Adrenal gland (tissue), 9 donors: ENCODE measurements at regions not wholly inside any gene's neighbourhood (a gene's known extent, or its start where the extent isn't known, plus 50 kb on each side); places are given as distances from the start of the nearest gene placed in this dataset.

Experiments
- DNase-seq, 7 donors: peaks; one replicate each; pipeline ENCODE4 v3.0.0-alpha.2; 2019 to 2020
- H3K27ac ChIP-seq, 5 donors: fragments of 200-600 bp; sonication (generic) in 4 of 5; 1 replicate in 3 of 5; 2 replicates in 2 of 5; pipeline versions ENCODE4 v1.5.1 to v1.8.0; 2016 to 2020; ENCODE audit warnings: mild to moderate bottlenecking in 1 of 5
- H3K27me3 ChIP-seq: fragments of 200-600 bp; 2 replicates; pipeline ENCODE4 v1.8.0; 2021
- H3K36me3 ChIP-seq, 2 donors: fragments of 200-600 bp; replicated peaks in 1 of 2; 1 replicate in 1 of 2; 2 replicates in 1 of 2; pipeline versions ENCODE4 v1.5.1 to v1.8.0; 2018 to 2022
- H3K4me1 ChIP-seq, 2 donors: fragments of 200-600 bp; replicated peaks in 1 of 2; 1 replicate in 1 of 2; 2 replicates in 1 of 2; pipeline versions ENCODE4 v1.5.1 to v1.8.0; 2018 to 2021
- H3K4me3 ChIP-seq, 4 donors: fragments of 200-600 bp; sonication (generic) in 3 of 4; one replicate each; pipeline ENCODE4 v1.5.1; 2016 to 2018
- H3K9me3 ChIP-seq, 3 donors: fragments of 200-600 bp; sonication (generic) in 1 of 3; replicated peaks in 1 of 3; 1 replicate in 2 of 3; 2 replicates in 1 of 3; pipeline versions ENCODE4 v1.5.1 to v1.8.0; 2016 to 2021
- POLR2A ChIP-seq, 2 donors: fragments of 450-650 bp; IDR thresholded peaks; one replicate each; pipeline ENCODE4 v1.6.1; 2017; ENCODE audit warnings: antibody characterized with exemption in 2 of 2, mild to moderate bottlenecking in 2 of 2, moderate library complexity in 1 of 2
- WGBS, 4 donors: extraction: QIAGEN DNeasy Blood & Tissue Kit in 2 of 4; methylation state at CpG; one replicate each; pipeline versions ENCODE4 v1.1.5 to v1.1.7; 2013 to 2017; 5-methylcytosine and 5-hydroxymethylcytosine counted together
- intact Hi-C, 2 donors: fragments of 100-400 bp; cut with DNase I; formaldehyde crosslinking; loops; one replicate each; pipeline versions ENCODE4 v1.14.1 to v1.15.0; 2022 to 2023
- TF ChIP-seq, protein P1 (sequence below), 6 experiments: fragments of 450-650 bp in 4 of 6; fragments of 200-600 bp in 2 of 6; sonication (generic) in 1 of 6; IDR thresholded peaks; 1 replicate in 5 of 6; 2 replicates in 1 of 6; pipeline versions ENCODE4 v1.5.1 to v1.8.0; 2016 to 2021; ENCODE audit warnings: antibody characterized with exemption in 6 of 6, mild to moderate bottlenecking in 2 of 6, moderate library complexity in 1 of 6
- donor health status: healthy with polysubstance abuse.
- donor health status: Bipolar disorder and iron deficiency.
- donor health status: DM: yes; HTN: yes; CAD: no.
- donor health status: DM: no; HTN: no; CAD: no.
- donor health status: DM: no; HTN: no; CAD: no.

DNA sequence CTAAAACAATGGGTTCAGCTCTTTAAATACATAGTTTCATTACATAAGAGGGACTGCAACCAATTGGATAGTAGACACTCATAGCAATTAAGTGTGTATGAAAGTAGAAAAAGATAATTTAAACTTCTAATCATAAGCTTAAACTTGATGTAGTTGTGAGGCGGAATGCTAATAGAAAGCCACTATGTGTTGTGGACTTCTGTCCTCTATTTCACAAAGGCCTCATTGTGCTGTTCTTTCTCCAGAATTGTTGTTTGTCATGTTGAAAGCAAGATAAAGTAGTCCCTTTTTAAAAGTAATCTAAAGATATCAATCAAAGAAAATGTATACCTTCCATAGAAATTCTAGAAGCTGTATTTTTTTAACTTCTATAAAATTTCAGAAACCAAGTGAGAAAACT, 329.4 kb downstream of the KLHL4 start:
- DNase-seq: no peak
- no peak for TF ChIP-seq POLR2A (IDR thresholded peaks at IDR 0.05)
- TF ChIP-seq, protein P1, sequence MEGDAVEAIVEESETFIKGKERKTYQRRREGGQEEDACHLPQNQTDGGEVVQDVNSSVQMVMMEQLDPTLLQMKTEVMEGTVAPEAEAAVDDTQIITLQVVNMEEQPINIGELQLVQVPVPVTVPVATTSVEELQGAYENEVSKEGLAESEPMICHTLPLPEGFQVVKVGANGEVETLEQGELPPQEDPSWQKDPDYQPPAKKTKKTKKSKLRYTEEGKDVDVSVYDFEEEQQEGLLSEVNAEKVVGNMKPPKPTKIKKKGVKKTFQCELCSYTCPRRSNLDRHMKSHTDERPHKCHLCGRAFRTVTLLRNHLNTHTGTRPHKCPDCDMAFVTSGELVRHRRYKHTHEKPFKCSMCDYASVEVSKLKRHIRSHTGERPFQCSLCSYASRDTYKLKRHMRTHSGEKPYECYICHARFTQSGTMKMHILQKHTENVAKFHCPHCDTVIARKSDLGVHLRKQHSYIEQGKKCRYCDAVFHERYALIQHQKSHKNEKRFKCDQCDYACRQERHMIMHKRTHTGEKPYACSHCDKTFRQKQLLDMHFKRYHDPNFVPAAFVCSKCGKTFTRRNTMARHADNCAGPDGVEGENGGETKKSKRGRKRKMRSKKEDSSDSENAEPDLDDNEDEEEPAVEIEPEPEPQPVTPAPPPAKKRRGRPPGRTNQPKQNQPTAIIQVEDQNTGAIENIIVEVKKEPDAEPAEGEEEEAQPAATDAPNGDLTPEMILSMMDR (IDR thresholded peaks at IDR 0.05): no peak
- H3K4me3 ChIP-seq: no peak overlapping the region
- no peaks in the 10 kb centered on the region for H3K27me3 ChIP-seq
- WGBS, 4 donors: 84 to 90% (median 89%) methylated on average over 1 of the region's 1 CpG
- no peaks in the 10 kb centered on the region for H3K4me1 ChIP-seq
- intact Hi-C loops: no loop called here
- no peak overlapping the region for H3K27ac ChIP-seq
- no peaks in the 10 kb centered on the region for H3K9me3 ChIP-seq
- no peaks in the 10 kb centered on the region for H3K36me3 ChIP-seq

DNA sequence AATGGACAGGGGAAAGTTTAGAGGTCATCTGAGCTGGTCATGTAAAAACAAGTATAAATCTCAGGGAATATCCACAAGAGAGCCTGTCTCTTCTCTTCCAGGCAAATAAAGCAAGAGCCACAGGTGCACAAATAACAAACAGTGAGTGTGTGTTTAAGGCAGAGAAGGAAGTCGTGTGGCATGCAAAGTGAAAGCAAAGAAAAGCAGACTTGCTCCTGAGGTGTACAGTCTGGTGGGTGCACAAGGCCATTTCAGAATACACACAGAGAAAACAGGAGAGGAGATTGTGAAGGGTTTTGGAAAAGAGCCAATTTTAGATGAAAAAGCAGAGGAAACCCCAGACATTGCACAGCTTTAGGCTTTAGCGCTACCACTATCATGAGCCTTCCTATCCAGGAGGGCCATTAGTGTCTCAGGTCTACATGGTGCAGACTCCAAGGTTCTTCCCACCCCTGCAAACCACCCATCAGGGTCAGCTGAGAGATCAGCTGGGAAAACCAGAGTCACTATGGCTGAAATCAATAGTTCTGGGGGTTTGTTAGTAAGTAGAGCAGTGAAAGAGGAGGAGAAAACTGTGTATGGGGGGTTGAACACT, 355.8 kb downstream of the KLHL4 start:
- H3K4me3 ChIP-seq: no peak overlapping the region
- H3K9me3 ChIP-seq: no peaks in the 10 kb centered on the region
- 27 to 41% (median 32%) methylated on average over 2 of the region's 2 CpGs for WGBS, 4 donors
- TF ChIP-seq POLR2A (IDR thresholded peaks at IDR 0.05): no peak
- TF ChIP-seq, protein P1 (IDR thresholded peaks at IDR 0.05): no peak
- DNase-seq: no peak
- H3K4me1 ChIP-seq: no peaks in the 10 kb centered on the region
- no peaks in the 10 kb centered on the region for H3K36me3 ChIP-seq
- intact Hi-C loops: no loop called here
- H3K27ac ChIP-seq: no peak overlapping the region
- peaks cover 11% of the 10 kb centered on the region for H3K27me3 ChIP-seq

DNA sequence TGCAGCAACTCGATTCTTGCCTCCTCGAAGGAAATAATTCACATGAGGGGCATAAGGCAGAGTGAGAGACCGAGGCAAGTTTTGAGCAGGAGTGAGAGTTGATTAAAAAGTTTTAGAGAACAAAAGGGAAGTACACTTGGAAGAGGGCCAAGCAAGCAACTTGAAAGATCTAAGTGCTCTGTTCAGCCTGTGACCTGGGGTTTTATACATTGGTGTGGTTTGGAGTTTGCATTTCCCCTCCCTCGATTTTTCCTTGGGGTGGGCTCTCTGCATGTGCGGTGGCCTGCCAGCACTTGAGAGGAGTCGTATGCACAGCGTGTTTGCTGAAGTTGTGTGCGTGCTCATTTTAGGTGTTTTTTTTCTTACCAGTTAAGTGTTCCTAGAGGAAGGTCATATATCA, 356.4 kb downstream of the KLHL4 start:
- Histone ChIP-seq H3K4me3 (no peak overlapping the region), H3K27me3 (peaks cover 5% of the 10 kb centered on the region), H3K36me3 (no peaks in the 10 kb centered on the region), H3K9me3 (no peaks in the 10 kb centered on the region), H3K27ac (no peak overlapping the region), H3K4me1 (no peaks in the 10 kb centered on the region)
- WGBS, 4 donors: 46 to 59% (median 51%) methylated on average over 8 of the region's 8 CpGs
- no peak for TF ChIP-seq POLR2A (IDR thresholded peaks at IDR 0.05)
- TF ChIP-seq, protein P1 (IDR thresholded peaks at IDR 0.05): no peak
- no peak for DNase-seq
- intact Hi-C loops: no loop called here

DNA sequence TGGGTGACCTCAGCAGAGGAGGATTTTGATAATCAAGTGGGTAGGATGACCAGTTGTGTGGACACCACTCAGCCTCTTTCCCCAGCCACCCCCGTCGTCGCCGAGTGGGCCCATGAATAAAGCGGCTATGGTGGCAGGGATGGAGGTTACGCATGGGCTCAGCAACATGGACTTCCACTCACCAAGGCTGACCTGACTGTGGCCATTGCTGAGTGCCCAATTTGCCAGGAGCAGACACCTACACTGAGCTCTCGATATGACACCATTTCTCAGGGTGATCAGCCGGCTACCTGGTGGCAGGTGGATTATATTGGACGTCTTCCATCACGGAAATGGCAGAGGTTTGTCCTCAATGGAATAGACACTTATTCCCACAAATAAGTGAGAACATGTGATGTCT, 361.3 kb downstream of the KLHL4 start:
- intact Hi-C loops: no loop called here
- H3K27me3 ChIP-seq: no peaks in the 10 kb centered on the region
- TF ChIP-seq, protein P1 (IDR thresholded peaks at IDR 0.05): no peak
- TF ChIP-seq POLR2A (IDR thresholded peaks at IDR 0.05): no peak
- no peaks in the 10 kb centered on the region for H3K4me1 ChIP-seq
- H3K4me3 ChIP-seq: no peak overlapping the region
- no peaks in the 10 kb centered on the region for H3K36me3 ChIP-seq
- no peak overlapping the region for H3K27ac ChIP-seq
- DNase-seq: no peak
- 66 to 90% (median 86%) methylated on average over 2 to 10 of the region's 10 CpGs for WGBS, 4 donors
- H3K9me3 ChIP-seq: no peaks in the 10 kb centered on the region
